Ecto neural progenitor cell (in vitro differentiated cells): ENCODE measurements at regions not wholly inside any gene's neighbourhood (a gene's known extent, or its start where the extent isn't known, plus 50 kb on each side); places are given as distances from the start of the nearest gene placed in this dataset.

Experiments
- DNase-seq: peaks from one replicate; pipeline ENCODE4 v3.0.0-alpha.2; 2018; ENCODE audit warnings: low spot score

- no peak for DNase-seq
Measured at GRCh38 chr14:89626233-89626806, 209.3 kb upstream of the FOXN3 start.

- no peak for DNase-seq
Measured at GRCh38 chr14:89625731-89626232, 208.7 kb upstream of the FOXN3 start.

GRCh38 chr14:89625244-89625713 is 208.2 kb upstream of the FOXN3 start:
- no peak for DNase-seq

GRCh38 chr14:89624500-89625156 is 207.6 kb upstream of the FOXN3 start:
- no peak for DNase-seq

GRCh38 chr14:89621791-89622638 is 205.0 kb upstream of the FOXN3 start:
- DNase-seq, result no peak

GRCh38 chr14:89621009-89621421 is 204.0 kb upstream of the FOXN3 start:
- DNase-seq, result no peak

GRCh38 chr14:89620436-89620835 is 203.4 kb upstream of the FOXN3 start:
- DNase-seq, result no peak

- DNase-seq, result no peak
Measured at GRCh38 chr14:89619596-89619995, 202.6 kb upstream of the FOXN3 start.

GRCh38 chr14:89618811-89619551 is 201.9 kb upstream of the FOXN3 start:
- DNase-seq, result peak; percentile 85

GRCh38 chr14:89618330-89618708 is 201.3 kb upstream of the FOXN3 start:
- DNase-seq, result no peak

- DNase-seq, result no peak
Measured at GRCh38 chr14:89617481-89618329, 200.7 kb upstream of the FOXN3 start.

- no peak for DNase-seq
Measured at GRCh38 chr14:89616852-89617341, 199.9 kb upstream of the FOXN3 start.

- no peak for DNase-seq
Measured at GRCh38 chr14:89616425-89616824, 199.4 kb upstream of the FOXN3 start.

GRCh38 chr14:89615421-89615820 is 198.4 kb upstream of the FOXN3 start:
- no peak for DNase-seq

GRCh38 chr14:89614009-89614691 is 197.1 kb upstream of the FOXN3 start:
- no peak for DNase-seq

GRCh38 chr14:89613260-89614008 is 196.4 kb upstream of the FOXN3 start:
- no peak for DNase-seq

GRCh38 chr14:89609500-89610100 is 192.6 kb upstream of the FOXN3 start:
- DNase-seq, result no peak

GRCh38 chr14:89607453-89607852 is 190.4 kb upstream of the FOXN3 start:
- DNase-seq, result no peak

GRCh38 chr14:89603938-89604480 is 187.0 kb upstream of the FOXN3 start:
- DNase-seq, result no peak
